ENCODE measurements at regions not wholly inside any gene's neighbourhood (a gene's known extent, or its start where the extent isn't known, plus 50 kb on each side); places are given as distances from the start of the nearest gene placed in this dataset.

- no peak overlapping the region for H3K4me3 ChIP-seq
- H3K4me1 ChIP-seq = peaks cover 11% of the 10 kb centered on the region
- no peaks in the 10 kb centered on the region for H3K27me3 ChIP-seq (ENCODE audit: low read depth)
- no peaks in the 10 kb centered on the region for H3K36me3 ChIP-seq
- intact Hi-C loops (cut with DNase I) = no loop called here
- DNase-seq (no peak), ATAC-seq (no peak)
- peak overlapping the region; percentile 33 for H3K27ac ChIP-seq
- no peak for TF ChIP-seq CTCF (IDR thresholded peaks at IDR 0.05)
- no peaks in the 10 kb centered on the region for H3K9me3 ChIP-seq
Observed at GRCh38 chr4:143286701-143287571, 49.7 kb upstream of the GAB1 start.
